HG03354 (cell line): ENCODE measurements at regions not wholly inside any gene's neighbourhood (a gene's known extent, or its start where the extent isn't known, plus 50 kb on each side); places are given as distances from the start of the nearest gene placed in this dataset.
"Not testable (repeated sequence)": the region's sequence is repeated elsewhere in the genome, so short reads cannot be mapped to it uniquely, and the experiment has no call there.

Source experiments
- ATAC-seq: cut with Tn5 transposase; IDR thresholded peaks from one replicate; pipeline ENCODE4 v1.9.1; 2021; ENCODE audit warnings: mild to moderate bottlenecking; ENCODE audit not compliant: unreplicated experiment, poor library complexity, severe bottlenecking

- no peak for ATAC-seq
Measured at GRCh38 chr1:4253935-4254334, 353.9 kb upstream of the C1orf174 start.

- no peak for ATAC-seq
Measured at GRCh38 chr1:4256351-4256750, 356.3 kb upstream of the C1orf174 start.

GRCh38 chr1:4258146-4258777 lies 358.2 kb upstream of the C1orf174 start:
- not testable (repeated sequence) for ATAC-seq

- ATAC-seq, result no peak
Measured at GRCh38 chr1:4261327-4261726, 361.3 kb upstream of the C1orf174 start.

GRCh38 chr1:4262665-4263064 lies 362.6 kb upstream of the C1orf174 start:
- ATAC-seq, result no peak

- no peak for ATAC-seq
Measured at GRCh38 chr1:4263699-4264098, 363.6 kb upstream of the C1orf174 start.

- ATAC-seq, result no peak
Measured at GRCh38 chr1:4265836-4266235, 365.8 kb upstream of the C1orf174 start.

GRCh38 chr1:4267381-4268261 lies 367.5 kb upstream of the C1orf174 start:
- peak; percentile 97 for ATAC-seq

- ATAC-seq, result no peak
Measured at GRCh38 chr1:4268262-4268888, 368.3 kb upstream of the C1orf174 start.

GRCh38 chr1:4268889-4269284 lies 368.8 kb upstream of the C1orf174 start:
- ATAC-seq, result no peak

- ATAC-seq, result no peak
Measured at GRCh38 chr1:4269330-4269729, 369.3 kb upstream of the C1orf174 start.

GRCh38 chr1:4269952-4270570 lies 370.0 kb upstream of the C1orf174 start:
- ATAC-seq, result no peak

GRCh38 chr1:4270651-4271337 lies 370.7 kb upstream of the C1orf174 start:
- ATAC-seq, result no peak

GRCh38 chr1:4271338-4271998 lies 371.4 kb upstream of the C1orf174 start:
- ATAC-seq, result no peak

- no peak for ATAC-seq
Measured at GRCh38 chr1:4272568-4272967, 372.5 kb upstream of the C1orf174 start.

- ATAC-seq, result no peak
Measured at GRCh38 chr1:4273243-4273642, 373.2 kb upstream of the C1orf174 start.

GRCh38 chr1:4273747-4274146 lies 373.7 kb upstream of the C1orf174 start:
- ATAC-seq, result no peak

- ATAC-seq, result no peak
Measured at GRCh38 chr1:4275083-4275482, 375.0 kb upstream of the C1orf174 start.

- no peak for ATAC-seq
Measured at GRCh38 chr1:4276238-4276637, 376.2 kb upstream of the C1orf174 start.
